Naive thymus-derived CD8-positive, alpha-beta T cell (primary cell): ENCODE measurements at regions not wholly inside any gene's neighbourhood (a gene's known extent, or its start where the extent isn't known, plus 50 kb on each side); places are given as distances from the start of the nearest gene placed in this dataset.
"Not testable (repeated sequence)": the region's sequence is repeated elsewhere in the genome, so short reads cannot be mapped to it uniquely, and the experiment has no call there.

ENCODE experiments used
- ATAC-seq, 2 donors: fragments of 150-1000 bp; cut with Tn5 transposase in 1 of 2; sonication (Bioruptor Pico), chemical (Tn5 transposase) in 1 of 2; 1 replicate in 1 of 2; 2 replicates in 1 of 2; pipeline ENCODE4 v1.10.0; 2021; ENCODE audit warnings: mild to moderate bottlenecking in 2 of 2, moderate library complexity in 2 of 2
- POLR2A ChIA-PET: fragments of 350-600 bp; sonication (Branson Sonifier 250); formaldehyde crosslinking; loops from one replicate; lab custom pipeline; 2021; ENCODE audit warnings: antibody characterized with exemption; lab: Charles Lee
- DNase-seq, 10 donors: peaks; one replicate each; pipeline versions ENCODE4 v3.0.0 to v3.0.0-alpha.2; 2020 to 2022
- H3K27ac Mint-ChIP-seq, 10 donors: one replicate each; pipeline ENCODE4 v1.8.0; 2020 to 2022; ENCODE audit warnings: mild to moderate bottlenecking in 10 of 10, mixed read lengths in 10 of 10, moderate library complexity in 4 of 10, inconsistent platforms in 1 of 10
- H3K27me3 Mint-ChIP-seq, 5 donors: one replicate each; pipeline ENCODE4 v1.8.0; 2021 to 2022; ENCODE audit warnings: mixed read lengths in 5 of 5
- H3K36me3 Mint-ChIP-seq, 3 donors: one replicate each; pipeline ENCODE4 v1.8.0; 2020 to 2022; ENCODE audit warnings: mixed read lengths in 3 of 3, mild to moderate bottlenecking in 2 of 3, inconsistent platforms in 1 of 3
- H3K4me1 Mint-ChIP-seq, 4 donors: one replicate each; pipeline ENCODE4 v1.8.0; 2021 to 2022; ENCODE audit warnings: mixed read lengths in 4 of 4
- H3K4me3 Mint-ChIP-seq, 10 donors: one replicate each; pipeline ENCODE4 v1.8.0; 2020 to 2022; ENCODE audit warnings: mild to moderate bottlenecking in 10 of 10, mixed read lengths in 10 of 10, moderate library complexity in 6 of 10, inconsistent platforms in 1 of 10
- H3K9me3 Mint-ChIP-seq, 9 donors: one replicate each; pipeline ENCODE4 v1.8.0; 2020 to 2022; ENCODE audit warnings: mixed read lengths in 9 of 9, mild to moderate bottlenecking in 3 of 9, inconsistent platforms in 1 of 9, moderate library complexity in 1 of 9

GRCh38 chr5:88081877-88082276 lies 186.8 kb downstream of the TMEM161B start:
- Mint-ChIP-seq H3K36me3 (no peaks in the 10 kb centered on the region), H3K9me3 (peaks cover 0 to 10% (median 3%) of the 10 kb centered on the region in 9 donors), H3K27me3 (peaks cover 0 to 10% (median 4%) of the 10 kb centered on the region in 5 donors), H3K27ac (no peak overlapping the region), H3K4me3 (no peak overlapping the region), H3K4me1 (no peaks in the 10 kb centered on the region)
- POLR2A ChIA-PET: no interaction called here
- no peak for DNase-seq
- ATAC-seq: no peak

DNA sequence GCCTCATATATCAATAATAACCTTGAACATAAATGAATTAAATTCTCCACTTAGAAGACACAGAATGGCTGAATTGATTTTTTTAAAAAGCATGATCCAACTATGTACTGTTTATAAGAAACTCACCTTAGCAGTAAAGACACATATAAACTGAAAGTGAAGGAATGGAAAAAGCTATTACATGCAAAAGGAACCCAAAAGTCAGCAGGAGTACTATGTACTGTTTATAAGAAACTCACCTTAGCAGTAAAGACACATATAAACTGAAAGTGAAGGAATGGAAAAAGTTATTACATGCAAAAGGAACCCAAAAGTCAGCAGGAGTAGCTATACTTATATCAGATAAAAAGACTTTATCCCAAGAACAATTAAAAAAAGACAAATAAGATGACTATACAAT lies 204.8 kb downstream of the TMEM161B start:
- H3K27me3 Mint-ChIP-seq: peaks cover 0 to 4% (median 2%) of the 10 kb centered on the region in 5 donors
- H3K36me3 Mint-ChIP-seq: peaks cover 0 to 12% (median 0%) of the 10 kb centered on the region in 3 donors
- H3K4me1 Mint-ChIP-seq: no peaks in the 10 kb centered on the region
- POLR2A ChIA-PET: no interaction called here
- H3K9me3 Mint-ChIP-seq: peaks cover 13 to 35% (median 24%) of the 10 kb centered on the region in 9 donors
- ATAC-seq (no peak), DNase-seq (no peak)
- no peak overlapping the region for H3K27ac Mint-ChIP-seq
- no peak overlapping the region for H3K4me3 Mint-ChIP-seq

DNA sequence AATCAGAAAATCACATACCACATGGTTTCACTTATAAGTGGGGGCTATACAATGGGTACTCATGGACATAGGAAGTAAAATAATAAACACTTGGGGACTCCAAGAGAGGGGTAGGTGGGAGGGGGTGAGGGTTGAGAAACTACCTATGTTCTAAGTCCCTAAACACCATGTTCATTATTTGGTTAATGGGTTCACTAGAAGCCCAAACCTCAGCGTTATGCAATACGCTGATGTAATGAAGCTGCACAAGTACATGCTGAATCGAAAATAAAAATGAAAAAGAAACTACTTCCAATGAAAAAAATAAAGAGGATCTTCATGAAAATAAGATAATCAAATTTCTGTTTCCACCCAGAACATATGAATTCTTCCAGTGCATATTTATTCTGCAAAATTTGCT lies 208.5 kb downstream of the TMEM161B start:
- peaks cover 0 to 2% (median 0%) of the 10 kb centered on the region in 5 donors for H3K27me3 Mint-ChIP-seq
- ATAC-seq (no peak), DNase-seq (no peak)
- POLR2A ChIA-PET: no interaction called here
- peaks cover 13 to 35% (median 21%) of the 10 kb centered on the region in 9 donors for H3K9me3 Mint-ChIP-seq
- peaks cover 0 to 12% (median 0%) of the 10 kb centered on the region in 3 donors for H3K36me3 Mint-ChIP-seq
- H3K4me1 Mint-ChIP-seq: no peaks in the 10 kb centered on the region
- H3K4me3 Mint-ChIP-seq: no peak overlapping the region
- no peak overlapping the region for H3K27ac Mint-ChIP-seq

- H3K9me3 Mint-ChIP-seq: peaks cover 13 to 33% (median 20%) of the 10 kb centered on the region in 9 donors
- H3K27me3 Mint-ChIP-seq: peaks cover 0 to 2% (median 0%) of the 10 kb centered on the region in 5 donors
- peaks cover 0 to 12% (median 0%) of the 10 kb centered on the region in 3 donors for H3K36me3 Mint-ChIP-seq
- H3K4me1 Mint-ChIP-seq: no peaks in the 10 kb centered on the region
- no peak overlapping the region for H3K4me3 Mint-ChIP-seq
- no peak overlapping the region for H3K27ac Mint-ChIP-seq
- no peak for DNase-seq
- no peak for ATAC-seq
- POLR2A ChIA-PET: no interaction called here
These were observed 210.0 kb downstream of the TMEM161B start for GRCh38 chr5:88058625-88059024.

- H3K9me3 Mint-ChIP-seq, H3K36me3 Mint-ChIP-seq, H3K27ac Mint-ChIP-seq, H3K4me1 Mint-ChIP-seq, ATAC-seq, H3K4me3 Mint-ChIP-seq, POLR2A ChIA-PET, H3K27me3 Mint-ChIP-seq, DNase-seq: not testable (repeated sequence)
These were observed 216.2 kb downstream of the TMEM161B start for GRCh38 chr5:88052468-88052867.

DNA sequence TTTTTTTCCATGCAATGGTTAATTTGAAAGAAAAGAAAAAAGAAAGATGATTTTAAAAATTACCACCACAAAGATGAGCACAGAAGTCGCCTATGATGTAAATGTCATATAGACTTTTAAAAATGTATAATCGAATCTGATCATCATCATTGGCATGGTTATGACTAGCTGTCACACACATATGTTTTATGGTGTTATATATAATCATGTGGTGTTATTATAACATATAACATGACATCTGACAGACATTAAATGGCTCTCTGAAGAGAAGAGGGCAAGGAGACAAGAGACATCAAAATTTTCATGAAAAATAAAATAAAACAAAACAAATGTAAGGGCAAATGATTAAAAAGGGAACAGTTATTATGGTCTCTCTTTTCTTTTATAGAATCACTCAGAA lies 217.5 kb downstream of the TMEM161B start:
- POLR2A ChIA-PET: no interaction called here
- Mint-ChIP-seq H3K27me3 (peaks cover 0 to 7% (median 5%) of the 10 kb centered on the region in 5 donors), H3K4me1 (no peaks in the 10 kb centered on the region), H3K27ac (no peak overlapping the region), H3K36me3 (peaks cover 0 to 4% (median 0%) of the 10 kb centered on the region in 3 donors), H3K4me3 (no peak overlapping the region), H3K9me3 (peaks cover 0 to 11% (median 2%) of the 10 kb centered on the region in 9 donors)
- DNase-seq (no peak), ATAC-seq (no peak)

- no peak overlapping the region for H3K4me3 Mint-ChIP-seq
- DNase-seq (no peak), ATAC-seq (no peak)
- H3K4me1 Mint-ChIP-seq: no peaks in the 10 kb centered on the region
- peaks cover 0 to 4% (median 0%) of the 10 kb centered on the region in 3 donors for H3K36me3 Mint-ChIP-seq
- H3K27ac Mint-ChIP-seq: no peak overlapping the region
- H3K27me3 Mint-ChIP-seq: peaks cover 0 to 7% (median 5%) of the 10 kb centered on the region in 5 donors
- POLR2A ChIA-PET: no interaction called here
- peaks cover 0 to 11% (median 2%) of the 10 kb centered on the region in 9 donors for H3K9me3 Mint-ChIP-seq
These were observed 218.9 kb downstream of the TMEM161B start for GRCh38 chr5:88049737-88050136.

DNA sequence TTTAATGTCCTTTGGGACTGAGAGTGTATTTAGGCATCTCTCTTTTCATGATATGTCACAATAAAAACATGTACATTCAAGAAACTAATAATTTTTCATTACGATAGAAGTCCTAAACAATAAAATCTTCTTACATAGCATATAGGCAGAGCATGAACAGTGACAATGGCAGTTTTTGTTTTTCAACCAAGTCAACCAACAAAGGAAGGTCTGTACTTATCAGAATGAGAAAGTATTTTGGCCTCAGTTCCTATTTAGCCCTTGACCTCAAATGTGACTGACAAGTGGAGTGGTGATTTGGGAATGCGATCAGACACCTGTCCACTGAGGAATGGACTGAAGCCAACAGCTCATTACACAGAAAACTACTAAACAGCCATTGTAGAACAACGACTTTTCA lies 219.5 kb downstream of the TMEM161B start:
- H3K36me3 Mint-ChIP-seq: peaks cover 0 to 4% (median 0%) of the 10 kb centered on the region in 3 donors
- no peak overlapping the region for H3K27ac Mint-ChIP-seq
- no peaks in the 10 kb centered on the region for H3K4me1 Mint-ChIP-seq
- no peak for DNase-seq
- no peak for ATAC-seq
- POLR2A ChIA-PET: no interaction called here
- no peak overlapping the region for H3K4me3 Mint-ChIP-seq
- peaks cover 0 to 11% (median 2%) of the 10 kb centered on the region in 9 donors for H3K9me3 Mint-ChIP-seq
- H3K27me3 Mint-ChIP-seq: peaks cover 0 to 7% (median 5%) of the 10 kb centered on the region in 5 donors

GRCh38 chr5:88045931-88046461 lies 222.6 kb downstream of the TMEM161B start:
- Mint-ChIP-seq H3K9me3 (peaks cover 0 to 8% (median 0%) of the 10 kb centered on the region in 9 donors), H3K27ac (no peak overlapping the region), H3K4me3 (no peak overlapping the region), H3K27me3 (peaks cover 0 to 2% (median 0%) of the 10 kb centered on the region in 5 donors), H3K4me1 (no peaks in the 10 kb centered on the region), H3K36me3 (no peaks in the 10 kb centered on the region)
- ATAC-seq: no peak
- POLR2A ChIA-PET: no interaction called here
- no peak for DNase-seq

DNA sequence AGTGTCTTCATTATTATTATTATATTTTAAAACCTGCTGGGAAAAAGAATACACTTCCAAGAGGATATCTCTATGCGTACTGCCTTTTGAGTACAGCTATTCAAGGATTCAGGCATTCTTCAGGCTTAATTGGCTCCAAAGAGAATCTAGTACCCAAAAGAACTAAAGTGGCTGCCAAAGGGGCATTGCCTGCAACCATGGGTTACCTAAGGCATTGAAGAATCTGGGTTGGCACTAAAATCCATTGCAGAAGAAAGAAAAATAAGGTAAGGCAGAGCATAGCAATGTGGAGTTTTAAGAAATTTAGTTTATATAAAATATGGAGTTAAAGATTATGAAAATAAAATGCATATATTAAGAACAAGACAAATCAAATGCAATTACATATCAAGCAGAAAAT lies 223.5 kb downstream of the TMEM161B start:
- POLR2A ChIA-PET: no interaction called here
- no peaks in the 10 kb centered on the region for H3K36me3 Mint-ChIP-seq
- peaks cover 0 to 10% (median 0%) of the 10 kb centered on the region in 9 donors for H3K9me3 Mint-ChIP-seq
- H3K4me3 Mint-ChIP-seq: no peak overlapping the region
- ATAC-seq (no peak), DNase-seq (no peak)
- peaks cover 0 to 2% (median 0%) of the 10 kb centered on the region in 5 donors for H3K27me3 Mint-ChIP-seq
- H3K27ac Mint-ChIP-seq: no peak overlapping the region
- H3K4me1 Mint-ChIP-seq: no peaks in the 10 kb centered on the region

DNA sequence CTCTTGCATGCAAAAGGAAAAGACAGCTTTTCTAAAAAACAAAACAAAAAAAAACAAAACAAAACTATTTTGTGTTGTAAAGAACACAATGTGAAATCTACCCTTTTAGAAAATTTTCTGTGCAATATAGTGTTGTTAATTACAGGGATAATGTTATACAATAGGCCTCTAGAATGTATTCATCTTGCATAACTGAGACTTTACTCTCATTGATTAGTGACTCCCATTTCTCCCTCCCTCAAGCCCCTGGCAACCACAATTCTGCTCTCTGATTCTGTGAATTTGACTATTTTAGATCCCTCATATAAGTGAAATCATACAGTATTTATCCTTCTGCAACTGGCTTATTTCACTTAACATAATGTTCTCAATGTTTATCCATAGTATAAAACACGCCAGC lies 234.1 kb downstream of the TMEM161B start:
- Mint-ChIP-seq H3K27ac (no peak overlapping the region), H3K4me3 (no peak overlapping the region), H3K4me1 (no peaks in the 10 kb centered on the region), H3K36me3 (no peaks in the 10 kb centered on the region), H3K27me3 (peaks cover 0 to 10% (median 0%) of the 10 kb centered on the region in 5 donors), H3K9me3 (peaks cover 0 to 10% (median 0%) of the 10 kb centered on the region in 9 donors)
- no peak for ATAC-seq
- DNase-seq: no peak
- POLR2A ChIA-PET: no interaction called here

- DNase-seq: no peak
- no peaks in the 10 kb centered on the region for H3K4me1 Mint-ChIP-seq
- H3K27me3 Mint-ChIP-seq: peaks cover 0 to 5% (median 0%) of the 10 kb centered on the region in 5 donors
- ATAC-seq: no peak
- no peak overlapping the region for H3K27ac Mint-ChIP-seq
- peaks cover 0 to 7% (median 0%) of the 10 kb centered on the region in 9 donors for H3K9me3 Mint-ChIP-seq
- POLR2A ChIA-PET: no interaction called here
- no peak overlapping the region for H3K4me3 Mint-ChIP-seq
- H3K36me3 Mint-ChIP-seq: no peaks in the 10 kb centered on the region
These were observed 235.5 kb downstream of the TMEM161B start for GRCh38 chr5:88033191-88033590.

DNA sequence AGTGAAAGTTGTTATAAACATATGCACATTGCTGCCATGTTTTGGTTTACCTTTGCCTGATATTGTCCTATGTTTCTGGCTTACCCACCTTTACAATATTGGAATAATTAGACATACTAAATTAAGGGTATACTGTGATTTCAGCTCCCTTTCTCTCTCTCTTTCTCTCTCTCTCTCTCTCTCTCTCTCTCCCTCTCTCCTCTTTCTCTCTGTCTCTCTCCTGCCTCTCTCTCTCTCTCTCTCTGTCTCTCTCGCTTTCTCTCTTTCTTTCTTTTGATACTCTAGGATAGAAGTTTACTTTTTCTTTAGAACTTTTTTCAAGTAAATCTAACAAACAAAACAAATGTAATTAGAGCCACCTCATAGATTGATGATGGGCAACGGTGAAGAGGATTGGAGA lies 239.6 kb downstream of the TMEM161B start:
- ATAC-seq: no peak
- no peaks in the 10 kb centered on the region for H3K36me3 Mint-ChIP-seq
- H3K27ac Mint-ChIP-seq: no peak overlapping the region
- no peaks in the 10 kb centered on the region for H3K9me3 Mint-ChIP-seq
- peaks cover 3 to 14% (median 4%) of the 10 kb centered on the region in 5 donors for H3K27me3 Mint-ChIP-seq
- no peak overlapping the region for H3K4me3 Mint-ChIP-seq
- POLR2A ChIA-PET: no interaction called here
- DNase-seq: no peak
- no peaks in the 10 kb centered on the region for H3K4me1 Mint-ChIP-seq

DNA sequence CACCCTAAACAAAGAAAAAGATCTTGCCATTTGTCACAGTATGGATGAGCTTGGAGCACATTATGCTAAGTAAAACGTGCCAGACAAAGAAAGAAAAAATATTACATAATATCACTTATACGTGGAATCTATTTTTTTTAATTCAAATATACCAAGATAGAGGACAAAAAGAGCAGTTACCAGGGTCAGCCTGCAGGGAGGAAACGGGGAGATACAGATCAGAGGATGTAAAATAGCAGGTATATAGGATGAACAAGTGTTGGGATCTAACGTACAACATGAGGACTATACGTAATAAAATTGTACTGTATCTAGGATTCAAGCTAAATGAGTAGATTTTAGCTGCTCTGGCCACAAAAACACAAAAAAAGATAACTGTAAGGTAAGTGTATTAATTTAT lies 247.5 kb downstream of the TMEM161B start:
- H3K27me3 Mint-ChIP-seq: peaks cover 0 to 4% (median 0%) of the 10 kb centered on the region in 5 donors
- H3K9me3 Mint-ChIP-seq: no peaks in the 10 kb centered on the region
- no peak overlapping the region for H3K4me3 Mint-ChIP-seq
- no peak overlapping the region for H3K27ac Mint-ChIP-seq
- H3K4me1 Mint-ChIP-seq: no peaks in the 10 kb centered on the region
- POLR2A ChIA-PET: no interaction called here
- DNase-seq: no peak
- no peaks in the 10 kb centered on the region for H3K36me3 Mint-ChIP-seq
- no peak for ATAC-seq
